Muscle of arm (tissue), 1 donor: ENCODE measurements at regions not wholly inside any gene's neighbourhood (a gene's known extent, or its start where the extent isn't known, plus 50 kb on each side); places are given as distances from the start of the nearest gene placed in this dataset.

Source experiments
- DNase-seq: peaks from one replicate; pipeline ENCODE4 v3.0.0-alpha.2; 2013

- DNase-seq: no peak
Observed at GRCh38 chr2:236871500-236872001, 214.1 kb upstream of the COPS8 start.

GRCh38 chr2:236872015-236872414 is 213.7 kb upstream of the COPS8 start:
- DNase-seq: no peak

GRCh38 chr2:236872981-236873380 is 212.7 kb upstream of the COPS8 start:
- DNase-seq: no peak

GRCh38 chr2:236873636-236874035 is 212.1 kb upstream of the COPS8 start:
- no peak for DNase-seq

GRCh38 chr2:236874866-236875481 is 210.7 kb upstream of the COPS8 start:
- DNase-seq: no peak

- DNase-seq: no peak
Observed at GRCh38 chr2:236875906-236876505, 209.7 kb upstream of the COPS8 start.

GRCh38 chr2:236876642-236877041 is 209.0 kb upstream of the COPS8 start:
- no peak for DNase-seq

GRCh38 chr2:236877972-236878371 is 207.7 kb upstream of the COPS8 start:
- DNase-seq: no peak

GRCh38 chr2:236879416-236879963 is 206.2 kb upstream of the COPS8 start:
- DNase-seq: no peak

- DNase-seq: no peak
Observed at GRCh38 chr2:236882074-236882473, 203.6 kb upstream of the COPS8 start.

GRCh38 chr2:236882930-236883329 is 202.8 kb upstream of the COPS8 start:
- DNase-seq: no peak

GRCh38 chr2:236883819-236884218 is 201.9 kb upstream of the COPS8 start:
- DNase-seq: no peak

- no peak for DNase-seq
Observed at GRCh38 chr2:236884569-236885175, 201.0 kb upstream of the COPS8 start.

GRCh38 chr2:236886456-236886855 is 199.2 kb upstream of the COPS8 start:
- no peak for DNase-seq

GRCh38 chr2:236887531-236887930 is 198.2 kb upstream of the COPS8 start:
- peak; percentile 58 for DNase-seq

GRCh38 chr2:236887953-236888793 is 197.5 kb upstream of the COPS8 start:
- DNase-seq: no peak

- DNase-seq: no peak
Observed at GRCh38 chr2:236888794-236889780, 196.6 kb upstream of the COPS8 start.

GRCh38 chr2:236889791-236890704 is 195.6 kb upstream of the COPS8 start:
- no peak for DNase-seq

- no peak for DNase-seq
Observed at GRCh38 chr2:236892721-236893120, 193.0 kb upstream of the COPS8 start.

- no peak for DNase-seq
Observed at GRCh38 chr2:236894791-236895190, 190.9 kb upstream of the COPS8 start.
